ENCODE measurements at regions not wholly inside any gene's neighbourhood (a gene's known extent, or its start where the extent isn't known, plus 50 kb on each side); places are given as distances from the start of the nearest gene placed in this dataset.

DNA sequence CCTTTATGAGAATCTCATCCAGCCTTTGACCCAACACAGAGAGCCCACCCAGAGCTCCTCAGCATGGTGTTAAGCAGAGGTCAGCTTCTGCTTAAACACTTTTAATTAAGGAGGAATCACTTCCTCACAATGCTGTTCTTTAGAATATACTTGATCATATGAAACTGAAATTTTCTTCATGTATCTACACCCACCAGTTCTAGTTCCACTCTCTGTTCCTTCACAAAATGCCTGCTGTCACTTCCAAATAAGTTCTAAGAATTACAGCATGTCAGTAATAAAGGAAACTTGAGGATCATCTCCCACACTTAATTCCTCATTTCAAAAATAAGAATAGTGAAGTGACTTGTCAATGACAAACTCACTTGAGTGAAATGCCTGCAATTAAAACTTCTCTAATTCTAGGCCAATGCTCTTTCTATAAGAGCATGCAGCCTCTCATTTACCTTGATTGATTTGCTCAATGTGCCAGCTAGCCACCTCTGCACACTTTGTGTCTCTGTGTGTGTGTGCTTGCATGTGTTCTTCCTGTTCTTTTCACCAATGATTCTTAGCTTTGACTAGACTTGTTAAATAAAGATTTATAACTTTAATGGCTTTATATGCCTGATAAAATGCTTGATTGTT lies 356.3 kb downstream of the PLPP3 start:
- in situ Hi-C loops (cut with HindIII; ENCODE audit: low pct_unique_long_range_greater_than_20kb, low sequenced_read_pairs), result no loop called here
- DNase-seq (ENCODE audit: low read depth), result no peak

DNA sequence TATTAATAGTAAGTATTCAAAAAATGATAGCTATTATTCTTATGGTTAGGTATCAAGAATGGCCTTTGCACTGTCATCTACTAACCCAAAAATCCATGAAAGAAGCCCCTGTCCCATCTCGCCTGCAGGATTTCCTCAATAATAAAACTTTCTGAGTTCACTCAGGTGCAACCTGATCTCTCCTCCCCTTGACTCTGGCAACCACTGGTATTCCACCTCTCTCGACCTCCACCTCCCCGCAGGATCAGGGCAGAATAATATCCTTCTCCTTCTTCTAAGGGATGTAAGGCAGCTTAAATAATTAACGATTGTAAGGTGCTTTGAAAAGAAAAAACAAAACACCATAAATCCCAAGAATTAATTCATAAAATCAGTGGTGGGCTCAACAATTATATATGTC lies 359.3 kb downstream of the PLPP3 start:
- in situ Hi-C loops (cut with HindIII; ENCODE audit: low pct_unique_long_range_greater_than_20kb, low sequenced_read_pairs), result no loop called here
- DNase-seq (ENCODE audit: low read depth), result no peak

DNA sequence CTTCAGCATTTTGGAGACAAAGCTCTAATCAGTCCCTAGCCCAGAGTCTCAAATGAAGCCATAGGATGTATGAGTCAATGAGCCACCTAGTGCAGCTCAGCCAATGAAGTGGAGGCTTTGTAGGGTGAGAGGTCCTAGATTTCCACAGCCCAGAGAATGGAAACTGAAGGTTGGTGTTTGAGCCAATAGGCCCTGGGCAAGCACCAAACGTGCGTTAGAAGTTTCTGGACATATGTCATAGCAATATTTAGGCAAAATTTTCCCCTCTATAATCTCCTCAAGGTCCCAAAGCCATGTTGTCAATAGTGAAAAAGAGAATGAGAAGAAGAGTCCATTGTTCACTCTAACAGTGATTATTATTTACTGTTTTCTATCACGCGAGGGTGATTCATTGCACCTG lies 361.3 kb downstream of the PLPP3 start:
- DNase-seq (ENCODE audit: low read depth), result no peak
- in situ Hi-C loops (cut with HindIII; ENCODE audit: low pct_unique_long_range_greater_than_20kb, low sequenced_read_pairs), result no loop called here

DNA sequence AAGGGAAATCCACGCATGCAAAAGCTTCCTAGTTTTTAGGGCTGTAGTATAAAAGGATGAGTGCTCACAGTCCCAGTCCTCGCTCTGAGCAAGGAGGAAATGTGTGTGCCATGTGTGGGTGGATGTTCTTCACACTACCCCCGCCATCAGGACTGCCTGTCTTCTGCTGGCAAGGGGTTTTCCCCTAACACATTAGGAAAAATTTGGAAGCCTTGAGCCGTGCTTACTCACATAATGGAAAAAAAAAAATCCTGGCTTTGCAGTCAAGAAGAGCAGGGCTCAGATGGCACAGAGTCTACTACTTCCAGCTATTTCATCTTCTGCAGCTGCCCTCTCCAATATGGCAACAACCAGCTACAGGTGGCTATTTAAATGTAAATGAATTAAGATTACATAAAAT lies 363.1 kb downstream of the PLPP3 start:
- in situ Hi-C loops (cut with HindIII; ENCODE audit: low pct_unique_long_range_greater_than_20kb, low sequenced_read_pairs), result no loop called here
- DNase-seq (ENCODE audit: low read depth), result no peak

DNA sequence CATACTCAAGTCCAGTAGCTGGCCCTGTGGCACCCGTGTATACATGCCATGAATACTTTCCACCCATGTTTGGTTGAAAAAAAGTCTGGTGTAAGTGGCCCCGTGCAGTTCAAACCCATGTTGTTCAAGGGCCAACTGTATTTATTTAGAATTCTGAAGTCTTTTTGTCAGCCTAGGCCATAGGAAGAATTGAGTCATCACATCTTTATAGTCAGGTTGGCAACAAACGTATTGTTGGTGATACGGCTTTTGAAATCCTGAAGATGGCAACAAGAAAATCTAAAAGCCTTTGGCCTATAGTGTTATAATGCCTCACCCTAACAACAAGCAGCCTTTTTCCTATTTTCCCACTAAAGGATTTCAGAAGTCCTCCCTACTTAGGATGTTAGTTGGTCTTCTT lies 363.6 kb downstream of the PLPP3 start:
- no peak for DNase-seq (ENCODE audit: low read depth)
- in situ Hi-C loops (cut with HindIII; ENCODE audit: low pct_unique_long_range_greater_than_20kb, low sequenced_read_pairs), result no loop called here

DNA sequence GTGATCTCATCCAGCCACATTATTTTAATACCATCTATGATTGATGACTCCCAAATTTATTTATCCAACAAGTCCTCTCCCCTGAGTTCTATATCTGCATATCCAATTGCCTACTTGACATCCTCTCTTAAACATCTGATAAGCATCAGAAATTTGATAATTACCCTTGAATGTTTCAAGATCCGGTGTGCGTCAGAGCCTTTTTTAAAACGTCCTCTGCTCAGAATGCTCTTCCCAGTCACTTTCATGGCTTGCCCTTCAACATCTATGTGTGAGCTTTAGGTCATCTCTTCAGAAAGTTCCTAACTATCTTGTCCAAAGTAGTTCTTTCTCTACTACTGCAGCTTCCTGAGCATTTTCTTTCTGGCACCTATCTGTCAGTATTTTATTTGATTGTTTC lies 364.3 kb downstream of the PLPP3 start:
- in situ Hi-C loops (cut with HindIII; ENCODE audit: low pct_unique_long_range_greater_than_20kb, low sequenced_read_pairs), result no loop called here
- no peak for DNase-seq (ENCODE audit: low read depth)

DNA sequence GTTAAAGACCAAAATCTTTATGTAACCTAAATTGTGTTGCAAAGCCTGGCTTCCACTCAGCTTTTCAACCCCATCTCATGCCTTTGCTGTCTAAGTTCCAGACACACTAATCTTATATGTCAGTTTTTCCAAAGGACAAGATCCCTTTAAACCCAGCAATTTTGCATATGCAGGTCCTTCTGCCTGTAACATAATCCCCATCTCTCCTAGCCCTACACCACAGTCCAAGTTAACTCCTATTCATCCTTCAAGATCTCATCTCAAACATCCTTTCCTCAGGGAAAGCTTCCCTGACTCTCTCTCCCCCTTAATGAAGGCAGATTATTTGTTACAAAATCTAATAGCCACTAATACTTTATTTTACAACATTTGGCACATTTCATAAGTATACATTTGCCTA lies 366.3 kb downstream of the PLPP3 start:
- in situ Hi-C loops (cut with HindIII; ENCODE audit: low pct_unique_long_range_greater_than_20kb, low sequenced_read_pairs), result no loop called here
- no peak for DNase-seq (ENCODE audit: low read depth)

DNA sequence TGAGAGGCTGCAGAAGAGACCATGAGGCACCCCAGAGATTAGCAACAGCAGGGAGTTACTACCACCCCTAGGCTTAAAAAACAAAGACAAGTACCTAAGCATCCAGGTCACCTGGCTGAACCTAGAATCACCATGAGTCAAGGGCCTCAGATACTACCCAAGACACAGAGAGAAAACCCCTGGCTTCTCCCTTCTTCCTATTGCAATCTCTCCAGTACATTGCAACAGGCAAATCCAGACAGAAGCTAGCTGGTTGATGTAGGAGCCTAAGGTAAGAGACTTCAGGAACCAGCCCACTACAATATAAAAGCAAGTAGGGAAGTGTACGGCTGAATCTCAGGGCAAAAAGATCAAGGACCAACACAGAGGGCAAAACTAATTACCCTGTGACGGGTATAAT lies 367.2 kb downstream of the PLPP3 start:
- DNase-seq (ENCODE audit: low read depth), result no peak
- in situ Hi-C loops (cut with HindIII; ENCODE audit: low pct_unique_long_range_greater_than_20kb, low sequenced_read_pairs), result no loop called here

DNA sequence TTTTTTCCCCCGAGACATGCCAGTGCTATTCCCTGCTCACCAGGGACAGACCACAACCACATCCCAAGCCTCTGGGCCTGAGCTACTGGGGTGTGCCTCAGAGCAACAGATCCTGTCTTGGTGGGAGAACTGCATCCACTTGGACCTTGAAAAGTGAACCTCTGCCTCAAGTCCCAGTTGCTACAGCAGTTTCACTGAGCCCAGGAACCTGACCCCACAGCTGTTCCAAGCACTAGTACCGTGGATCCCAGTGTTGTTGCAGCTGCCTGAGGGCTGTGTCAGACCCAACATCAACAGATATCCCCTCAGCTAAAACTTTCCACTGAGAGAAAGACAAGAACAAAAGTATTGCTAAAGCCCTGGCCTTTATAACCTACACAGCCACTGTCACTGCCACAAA lies 373.0 kb downstream of the PLPP3 start:
- in situ Hi-C loops (cut with HindIII; ENCODE audit: low pct_unique_long_range_greater_than_20kb, low sequenced_read_pairs), result no loop called here
- no peak for DNase-seq (ENCODE audit: low read depth)

DNA sequence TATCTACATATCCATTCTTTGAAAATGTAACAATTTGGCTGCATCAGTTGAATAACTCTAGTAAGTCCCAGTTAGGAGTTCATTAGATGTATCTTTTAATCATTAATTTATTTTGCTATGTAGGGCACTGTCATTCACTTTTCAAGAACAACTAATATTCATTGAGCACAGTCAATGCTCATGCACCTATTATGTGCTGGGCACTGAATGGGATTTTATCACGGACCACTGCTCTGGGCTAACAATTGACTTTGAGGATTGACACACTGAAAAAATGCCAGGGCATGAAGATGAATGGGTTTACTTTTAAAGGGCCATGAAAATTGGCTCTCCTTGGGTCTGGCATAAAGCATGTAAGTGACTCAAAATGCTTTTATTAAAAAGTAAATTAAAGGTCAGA lies 375.2 kb downstream of the PLPP3 start:
- in situ Hi-C loops (cut with HindIII; ENCODE audit: low pct_unique_long_range_greater_than_20kb, low sequenced_read_pairs), result no loop called here
- no peak for DNase-seq (ENCODE audit: low read depth)

DNA sequence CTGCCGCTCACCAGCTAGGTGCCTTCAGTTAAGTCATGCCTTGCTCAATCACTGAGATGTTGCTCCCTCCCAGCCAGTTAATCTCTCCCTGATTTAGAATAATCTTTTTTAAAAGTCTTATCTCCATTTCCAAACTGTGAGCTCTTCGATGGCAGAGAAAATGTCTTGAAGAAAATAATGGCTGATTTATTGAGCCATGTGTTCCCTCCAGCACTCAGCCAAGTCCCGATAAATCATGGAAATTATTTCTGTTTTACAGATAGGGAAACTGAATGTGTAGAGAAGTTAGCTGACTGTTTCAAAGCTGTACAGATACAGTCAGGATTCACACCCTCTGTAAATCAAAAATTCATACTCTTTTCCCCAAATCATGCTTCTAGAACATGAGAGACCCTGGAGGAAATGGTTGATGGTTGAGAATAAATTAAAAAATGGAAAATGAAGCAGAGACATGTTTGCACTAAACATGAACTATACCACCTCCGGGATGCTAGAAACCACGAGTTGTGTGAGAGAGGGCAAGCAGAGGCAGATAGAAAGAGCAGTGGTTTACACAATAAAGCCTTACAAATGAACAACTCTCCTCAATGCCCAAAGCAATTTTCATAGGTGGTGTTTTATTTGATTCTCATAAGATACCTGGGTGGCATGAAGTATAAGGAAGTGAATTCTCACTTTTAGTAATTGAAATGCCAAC lies 376.4 kb downstream of the PLPP3 start:
- in situ Hi-C loops (cut with HindIII; ENCODE audit: low pct_unique_long_range_greater_than_20kb, low sequenced_read_pairs), result no loop called here
- DNase-seq (ENCODE audit: low read depth), result no peak

DNA sequence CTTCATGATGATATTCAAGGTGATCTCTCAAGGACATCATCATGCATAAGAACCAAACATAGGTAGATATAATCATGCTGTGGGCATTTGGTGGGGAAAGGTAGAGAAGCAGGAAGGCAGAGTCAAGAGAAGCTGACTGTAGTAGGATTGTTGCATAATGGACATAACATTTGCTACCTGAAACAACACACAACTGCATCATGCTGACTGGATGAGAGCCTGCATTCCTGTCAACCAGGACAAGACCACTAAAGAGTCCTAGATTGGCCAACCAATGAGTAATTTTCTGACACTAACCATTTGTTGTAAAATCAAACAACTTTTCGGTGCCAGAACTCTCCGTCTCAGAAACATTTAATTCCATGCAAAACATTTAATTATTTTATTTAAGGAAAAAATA lies 377.2 kb downstream of the PLPP3 start:
- no peak for DNase-seq (ENCODE audit: low read depth)
- in situ Hi-C loops (cut with HindIII; ENCODE audit: low pct_unique_long_range_greater_than_20kb, low sequenced_read_pairs), result no loop called here

DNA sequence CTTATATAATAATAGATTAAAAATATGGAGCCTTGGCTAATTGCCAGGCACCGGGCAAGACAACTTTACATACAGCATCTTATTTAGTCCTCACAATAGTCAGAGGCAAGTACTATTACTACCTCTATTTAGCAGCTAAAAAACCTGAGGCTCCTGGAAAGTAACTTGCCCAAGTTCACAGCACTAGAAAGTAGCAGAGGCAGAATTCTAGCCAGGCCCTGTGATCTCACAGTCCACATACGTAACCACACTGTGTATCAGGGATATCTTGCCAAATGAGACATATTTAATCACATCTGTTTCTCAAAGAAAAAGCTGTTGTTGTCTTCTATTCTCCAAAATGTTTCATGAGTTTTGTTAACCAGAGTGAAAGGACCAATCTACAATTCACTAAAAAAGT lies 378.5 kb downstream of the PLPP3 start:
- in situ Hi-C loops (cut with HindIII; ENCODE audit: low pct_unique_long_range_greater_than_20kb, low sequenced_read_pairs), result no loop called here

DNA sequence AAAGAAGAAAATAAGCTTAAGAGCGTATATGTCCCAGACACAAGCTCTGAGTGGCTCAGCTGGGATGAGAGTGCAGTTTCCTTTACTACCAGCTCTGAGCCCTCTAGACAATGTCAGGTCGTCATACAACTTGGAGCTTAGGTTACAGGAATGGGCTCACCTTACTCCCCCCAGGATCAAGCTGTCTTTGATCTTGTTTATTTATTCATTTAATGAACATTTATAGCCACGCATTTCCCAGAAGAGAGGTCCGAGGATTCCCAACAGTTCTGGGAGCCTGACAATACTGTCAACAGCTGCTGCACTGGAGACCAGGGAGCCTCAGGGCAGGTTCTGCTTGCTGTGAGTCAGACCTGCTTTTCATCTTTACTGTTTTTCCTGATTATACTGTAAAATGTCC lies 378.9 kb downstream of the PLPP3 start:
- in situ Hi-C loops (cut with HindIII; ENCODE audit: low pct_unique_long_range_greater_than_20kb, low sequenced_read_pairs), result no loop called here
- DNase-seq (ENCODE audit: low read depth), result no peak

More for the DNA sequence above, 378.5 kb downstream of the PLPP3 start:
- DNase-seq (ENCODE audit: low read depth), result no peak

DNA sequence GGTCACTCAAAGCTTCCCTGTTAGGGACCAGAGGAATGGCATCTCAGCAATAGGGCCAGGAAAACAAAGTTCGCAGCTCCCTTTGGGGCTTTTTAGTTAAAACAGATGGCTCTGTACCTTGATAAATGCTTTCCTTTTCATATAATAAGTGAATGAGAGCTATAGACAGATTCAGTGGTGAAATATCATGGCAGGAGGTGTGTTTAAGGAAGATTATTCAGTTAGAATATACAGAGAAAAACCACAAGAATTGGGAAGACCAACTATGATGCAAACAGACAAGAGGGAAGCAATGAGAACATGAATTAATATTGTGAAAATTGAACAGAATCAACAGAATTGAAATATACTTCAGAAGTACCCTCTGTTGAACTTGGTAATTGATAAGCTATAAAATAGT lies 379.4 kb downstream of the PLPP3 start:
- DNase-seq (ENCODE audit: low read depth), result no peak
- in situ Hi-C loops (cut with HindIII; ENCODE audit: low pct_unique_long_range_greater_than_20kb, low sequenced_read_pairs), result no loop called here

DNA sequence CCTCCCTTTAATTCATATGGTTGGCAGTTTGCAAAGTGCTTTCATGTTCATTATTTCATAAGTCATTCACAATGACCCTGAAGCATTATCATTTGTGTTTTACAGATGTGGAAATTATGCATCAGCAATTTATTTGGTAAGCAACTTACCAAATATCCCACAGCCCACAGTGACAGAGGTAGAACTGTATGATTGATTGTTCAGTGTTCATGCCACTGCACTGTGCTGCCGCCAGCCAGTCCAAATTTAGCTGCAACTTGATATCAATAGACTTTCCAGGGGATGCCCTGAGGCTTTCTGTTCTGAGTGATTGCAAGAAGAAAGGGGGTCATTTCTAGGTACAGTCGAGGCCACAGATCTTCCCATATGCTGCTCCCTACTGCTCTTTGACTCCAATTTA lies 380.3 kb downstream of the PLPP3 start:
- no peak for DNase-seq (ENCODE audit: low read depth)
- in situ Hi-C loops (cut with HindIII; ENCODE audit: low pct_unique_long_range_greater_than_20kb, low sequenced_read_pairs), result no loop called here

DNA sequence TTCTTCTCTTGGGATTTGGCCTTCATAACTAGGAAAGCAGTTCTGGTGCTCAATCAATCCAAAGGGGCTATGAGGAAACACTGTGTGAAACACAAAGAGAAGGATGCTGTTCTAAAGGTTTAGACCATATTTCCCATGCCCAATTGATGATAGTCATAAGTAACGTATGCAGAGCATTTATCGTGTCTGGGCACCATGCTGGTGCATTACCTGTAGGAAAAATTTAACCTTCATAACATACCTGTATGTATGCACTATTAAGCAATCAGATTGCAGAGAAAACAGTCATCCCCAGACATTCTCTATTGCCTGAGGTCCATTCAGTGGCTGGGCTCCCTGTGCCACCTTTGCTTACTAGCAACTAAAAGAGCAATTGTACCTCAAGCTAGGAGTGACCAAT lies 381.4 kb downstream of the PLPP3 start:
- DNase-seq (ENCODE audit: low read depth), result no peak
- in situ Hi-C loops (cut with HindIII; ENCODE audit: low pct_unique_long_range_greater_than_20kb, low sequenced_read_pairs), result no loop called here

DNA sequence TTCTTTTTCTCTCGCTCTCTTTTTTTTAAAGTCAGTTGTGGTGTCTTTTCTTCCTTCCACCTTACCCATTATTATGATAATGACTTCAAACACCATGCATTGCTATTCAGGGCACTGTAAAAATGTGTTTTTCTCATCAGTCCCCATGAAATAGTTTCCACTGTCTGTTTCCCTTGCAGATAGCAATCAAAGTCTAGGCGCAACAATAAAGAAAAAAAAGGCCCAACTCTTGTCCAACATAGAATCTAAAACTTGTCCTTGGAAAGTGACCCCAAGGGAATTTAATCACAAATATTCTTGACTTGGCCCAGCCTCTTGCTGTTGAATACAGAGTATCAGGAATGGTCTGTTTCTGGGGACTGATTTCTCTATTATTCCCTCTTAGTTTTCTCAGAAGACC lies 382.5 kb downstream of the PLPP3 start:
- no peak for DNase-seq (ENCODE audit: low read depth)
- in situ Hi-C loops (cut with HindIII; ENCODE audit: low pct_unique_long_range_greater_than_20kb, low sequenced_read_pairs), result no loop called here

DNA sequence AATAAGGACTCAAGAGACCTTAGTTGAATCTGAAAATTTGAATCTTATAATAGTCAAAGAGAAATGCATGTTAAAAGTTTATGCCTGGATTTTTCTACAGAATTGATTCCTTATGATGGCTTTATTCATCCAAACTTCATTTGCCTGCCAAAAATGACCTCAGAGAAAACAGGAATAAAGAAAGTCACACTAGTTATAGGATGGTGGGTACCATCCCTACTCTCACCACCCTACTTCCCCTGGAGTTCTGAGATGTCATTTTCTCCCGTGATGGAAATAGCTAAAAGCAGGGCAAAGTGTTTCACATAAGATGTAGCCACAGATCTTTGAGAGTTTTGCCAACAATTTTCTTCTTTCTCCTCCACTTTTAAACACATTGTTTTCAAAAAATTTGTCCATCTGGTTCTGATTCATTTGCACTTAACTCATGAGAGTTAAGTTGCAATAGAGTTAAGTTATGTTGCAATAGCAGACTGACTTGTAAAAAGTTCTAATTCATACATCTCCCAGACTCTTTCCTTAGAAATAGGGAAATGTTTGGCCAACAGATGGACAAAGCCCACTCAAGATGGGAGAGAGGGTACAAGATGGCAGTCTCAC lies 384.6 kb downstream of the PLPP3 start:
- in situ Hi-C loops (cut with HindIII; ENCODE audit: low pct_unique_long_range_greater_than_20kb, low sequenced_read_pairs), result no loop called here
- no peak for DNase-seq (ENCODE audit: low read depth)

DNA sequence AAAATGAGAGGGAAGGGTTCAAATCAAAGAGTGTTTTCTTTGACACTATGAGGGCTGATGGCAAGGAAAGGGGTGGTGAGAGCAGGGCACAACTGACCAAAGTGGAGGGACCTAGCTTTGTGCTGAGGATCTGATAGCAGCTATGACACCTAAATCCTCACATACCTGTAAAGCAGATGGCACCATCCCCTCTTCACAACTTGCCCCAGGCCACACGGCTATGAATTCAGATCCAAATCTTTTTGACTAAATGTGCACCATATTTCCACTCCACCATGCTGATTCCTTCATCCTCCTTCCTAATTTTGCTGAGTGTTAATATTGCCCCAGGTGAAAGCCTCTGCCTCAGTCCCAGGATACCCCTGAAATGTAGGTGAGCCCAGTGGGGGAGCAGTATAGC lies 385.7 kb downstream of the PLPP3 start:
- in situ Hi-C loops (cut with HindIII; ENCODE audit: low pct_unique_long_range_greater_than_20kb, low sequenced_read_pairs), result no loop called here

More for the DNA sequence above, 385.7 kb downstream of the PLPP3 start:
- no peak for DNase-seq (ENCODE audit: low read depth)
